ENCODE measurements at regions not wholly inside any gene's neighbourhood (a gene's known extent, or its start where the extent isn't known, plus 50 kb on each side); places are given as distances from the start of the nearest gene placed in this dataset.

GRCh38 chr7:46507560-46507959 lies 586.5 kb upstream of the IGFBP3 start:
- H3K9me3 Mint-ChIP-seq = peaks cover 43% of the 10 kb centered on the region
- no peak overlapping the region for H3K27ac Mint-ChIP-seq
- no peak for TF ChIP-seq CTCF (IDR thresholded peaks at IDR 0.05; ENCODE audit: unreplicated experiment in 3 of 3)
- H3K4me1 Mint-ChIP-seq = peaks cover 2% of the 10 kb centered on the region
- no peaks in the 10 kb centered on the region for H3K27me3 Mint-ChIP-seq (ENCODE audit: low read depth)
- no peak overlapping the region for H3K4me3 Mint-ChIP-seq
- peaks cover 4% of the 10 kb centered on the region for H3K36me3 Mint-ChIP-seq (ENCODE audit: low read depth)

- Mint-ChIP-seq H3K27ac (no peak overlapping the region), H3K36me3 (ENCODE audit: low read depth) (peaks cover 13% of the 10 kb centered on the region), H3K27me3 (ENCODE audit: low read depth) (no peaks in the 10 kb centered on the region), H3K4me3 (no peak overlapping the region), H3K4me1 (no peaks in the 10 kb centered on the region), H3K9me3 (peaks cover 30% of the 10 kb centered on the region)
- no peak for TF ChIP-seq CTCF (IDR thresholded peaks at IDR 0.05; ENCODE audit: unreplicated experiment in 3 of 3)
Observed at GRCh38 chr7:46494441-46494840, 573.4 kb upstream of the IGFBP3 start.

- H3K4me3 Mint-ChIP-seq = no peak overlapping the region
- H3K9me3 Mint-ChIP-seq = peaks cover 27% of the 10 kb centered on the region
Observed at GRCh38 chr7:46494028-46494427, 573.0 kb upstream of the IGFBP3 start.

GRCh38 chr7:46493196-46493595 lies 572.1 kb upstream of the IGFBP3 start:
- H3K36me3 Mint-ChIP-seq (ENCODE audit: low read depth) = peaks cover 5% of the 10 kb centered on the region
- peaks cover 5% of the 10 kb centered on the region for H3K4me1 Mint-ChIP-seq
- H3K9me3 Mint-ChIP-seq = peaks cover 21% of the 10 kb centered on the region
- no peak overlapping the region for H3K27ac Mint-ChIP-seq
- H3K27me3 Mint-ChIP-seq (ENCODE audit: low read depth) = no peaks in the 10 kb centered on the region
- H3K4me3 Mint-ChIP-seq = no peak overlapping the region
- no peak for TF ChIP-seq CTCF (IDR thresholded peaks at IDR 0.05; ENCODE audit: unreplicated experiment in 3 of 3)

More at GRCh38 chr7:46494028-46494427, 573.0 kb upstream of the IGFBP3 start:
- H3K36me3 Mint-ChIP-seq (ENCODE audit: low read depth) = peaks cover 13% of the 10 kb centered on the region
- TF ChIP-seq CTCF (IDR thresholded peaks at IDR 0.05; ENCODE audit: unreplicated experiment in 3 of 3) = no peak
- no peaks in the 10 kb centered on the region for H3K27me3 Mint-ChIP-seq (ENCODE audit: low read depth)
- no peaks in the 10 kb centered on the region for H3K4me1 Mint-ChIP-seq
- no peak overlapping the region for H3K27ac Mint-ChIP-seq

GRCh38 chr7:46492466-46492865 lies 571.4 kb upstream of the IGFBP3 start:
- Mint-ChIP-seq H3K36me3 (ENCODE audit: low read depth) (peaks cover 3% of the 10 kb centered on the region), H3K27me3 (ENCODE audit: low read depth) (no peaks in the 10 kb centered on the region), H3K4me1 (peaks cover 6% of the 10 kb centered on the region), H3K9me3 (peaks cover 16% of the 10 kb centered on the region), H3K27ac (no peak overlapping the region), H3K4me3 (no peak overlapping the region)
- TF ChIP-seq CTCF (IDR thresholded peaks at IDR 0.05; ENCODE audit: unreplicated experiment in 3 of 3) = no peak

GRCh38 chr7:46490406-46490805 lies 569.3 kb upstream of the IGFBP3 start:
- no peak overlapping the region for H3K27ac Mint-ChIP-seq
- H3K4me3 Mint-ChIP-seq = no peak overlapping the region
- H3K9me3 Mint-ChIP-seq = peaks cover 5% of the 10 kb centered on the region
- peaks cover 3% of the 10 kb centered on the region for H3K36me3 Mint-ChIP-seq (ENCODE audit: low read depth)
- no peak for TF ChIP-seq CTCF (IDR thresholded peaks at IDR 0.05; ENCODE audit: unreplicated experiment in 3 of 3)
- no peaks in the 10 kb centered on the region for H3K27me3 Mint-ChIP-seq (ENCODE audit: low read depth)
- H3K4me1 Mint-ChIP-seq = peaks cover 12% of the 10 kb centered on the region

Data from nephron (organoid).